ENCODE measurements at regions not wholly inside any gene's neighbourhood (a gene's known extent, or its start where the extent isn't known, plus 50 kb on each side); places are given as distances from the start of the nearest gene placed in this dataset.

- H3K27ac ChIP-seq: no peak overlapping the region
- no peak for TF ChIP-seq CTCF (IDR thresholded peaks at IDR 0.05)
- no peak overlapping the region for H3K4me3 ChIP-seq
- DNase-seq (ENCODE audit: low spot score): no peak
Observed at GRCh38 chr5:93873211-93873736, 131.9 kb upstream of the POU5F2 start.

- Histone ChIP-seq H3K4me3 (no peak overlapping the region), H3K27ac (no peak overlapping the region)
- TF ChIP-seq CTCF (IDR thresholded peaks at IDR 0.05): no peak
- no peak for DNase-seq (ENCODE audit: low spot score)
Observed at GRCh38 chr5:93870649-93871048, 129.2 kb upstream of the POU5F2 start.

- TF ChIP-seq CTCF (IDR thresholded peaks at IDR 0.05): no peak
- DNase-seq (ENCODE audit: low spot score): no peak
- Histone ChIP-seq H3K27ac (no peak overlapping the region), H3K4me3 (no peak overlapping the region)
Observed at GRCh38 chr5:93868851-93869250, 127.5 kb upstream of the POU5F2 start.

- Histone ChIP-seq H3K4me3 (no peak overlapping the region), H3K27ac (no peak overlapping the region)
- no peak for TF ChIP-seq CTCF (IDR thresholded peaks at IDR 0.05)
- no peak for DNase-seq (ENCODE audit: low spot score)
Observed at GRCh38 chr5:93850311-93850710, 108.9 kb upstream of the POU5F2 start.

- no peak for TF ChIP-seq CTCF (IDR thresholded peaks at IDR 0.05)
Observed at GRCh38 chr5:93845376-93845775, 104.0 kb upstream of the POU5F2 start.

GRCh38 chr5:93831449-93831848 is 90.0 kb upstream of the POU5F2 start:
- TF ChIP-seq CTCF (IDR thresholded peaks at IDR 0.05): no peak
- DNase-seq (ENCODE audit: low spot score): no peak
- no peak overlapping the region for H3K27ac ChIP-seq
- H3K4me3 ChIP-seq: no peak overlapping the region

More at GRCh38 chr5:93845376-93845775, 104.0 kb upstream of the POU5F2 start:
- Histone ChIP-seq H3K4me3 (no peak overlapping the region), H3K27ac (no peak overlapping the region)
- no peak for DNase-seq (ENCODE audit: low spot score)

- Histone ChIP-seq H3K27ac (no peak overlapping the region), H3K4me3 (no peak overlapping the region)
- DNase-seq (ENCODE audit: low spot score): no peak
- TF ChIP-seq CTCF (IDR thresholded peaks at IDR 0.05): no peak
Observed at GRCh38 chr5:93830893-93831292, 89.5 kb upstream of the POU5F2 start.
